Liver (tissue), 3 donors: ENCODE measurements at regions not wholly inside any gene's neighbourhood (a gene's known extent, or its start where the extent isn't known, plus 50 kb on each side); places are given as distances from the start of the nearest gene placed in this dataset.

Experiments
- CTCF ChIP-seq: fragments of 150-350 bp; IDR thresholded peaks from 2 replicates; pipeline ENCODE4 v1.5.1; 2017; ENCODE audit warnings: improper control_type of control experiment, low read depth, low read length; ENCODE audit not compliant: missing input control
- JUND ChIP-seq, 2 donors: IDR thresholded peaks; 2 replicates each; pipeline ENCODE4 v1.6.1; 2016; ENCODE audit warnings: antibody characterized with exemption in 2 of 2
- REST ChIP-seq: IDR thresholded peaks from 2 replicates; pipeline ENCODE4 v1.6.1; 2016; ENCODE audit warnings: antibody characterized with exemption, mild to moderate bottlenecking
- SP1 ChIP-seq: IDR thresholded peaks from 2 replicates; pipeline ENCODE4 v1.6.1; 2018; ENCODE audit warnings: antibody characterized with exemption, mild to moderate bottlenecking
- TAF1 ChIP-seq: conservative IDR thresholded peaks from 2 replicates; pipeline ENCODE4 v1.6.1; 2016; ENCODE audit warnings: antibody characterized with exemption, mild to moderate bottlenecking
- donor health status: healthy.
- donor health status: healthy.

- no peak for TF ChIP-seq JUND (IDR thresholded peaks at IDR 0.05)
- TF ChIP-seq SP1, result no peak
- no peak for TF ChIP-seq REST
- no peak for TF ChIP-seq CTCF
- no peak for TF ChIP-seq TAF1
These were observed 217.1 kb upstream of the ZMIZ1 start for GRCh38 chr10:78851647-78852046.
